NCI-H1092 treated with DMSO at 0.1 percent for 48 hours (cell line): ENCODE measurements at regions not wholly inside any gene's neighbourhood (a gene's known extent, or its start where the extent isn't known, plus 50 kb on each side); places are given as distances from the start of the nearest gene placed in this dataset.

Experiments used
- DNase-seq: peaks from one replicate; lab custom pipeline; 2025; lab: John Stamatoyannopoulos, UW

DNA sequence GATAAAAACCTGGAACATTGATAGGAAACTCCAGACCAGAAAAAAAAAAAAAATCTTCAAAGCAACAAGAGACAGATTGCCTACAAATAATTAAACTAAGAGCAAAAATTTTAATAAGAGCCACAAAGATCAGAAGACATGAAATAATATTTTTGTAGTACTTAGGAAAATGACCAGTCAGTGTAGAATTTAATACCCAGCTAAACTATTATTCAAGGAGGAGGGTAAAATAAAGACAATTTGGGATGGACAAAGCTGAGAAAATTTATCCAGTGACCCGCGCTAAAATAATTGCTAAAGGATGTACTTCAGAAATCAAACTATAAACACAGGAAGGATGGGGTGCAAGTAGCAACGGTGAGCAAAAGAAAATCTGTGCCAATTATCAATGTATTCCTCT is 133.2 kb downstream of the AQP9 start:
- no peak for DNase-seq

DNA sequence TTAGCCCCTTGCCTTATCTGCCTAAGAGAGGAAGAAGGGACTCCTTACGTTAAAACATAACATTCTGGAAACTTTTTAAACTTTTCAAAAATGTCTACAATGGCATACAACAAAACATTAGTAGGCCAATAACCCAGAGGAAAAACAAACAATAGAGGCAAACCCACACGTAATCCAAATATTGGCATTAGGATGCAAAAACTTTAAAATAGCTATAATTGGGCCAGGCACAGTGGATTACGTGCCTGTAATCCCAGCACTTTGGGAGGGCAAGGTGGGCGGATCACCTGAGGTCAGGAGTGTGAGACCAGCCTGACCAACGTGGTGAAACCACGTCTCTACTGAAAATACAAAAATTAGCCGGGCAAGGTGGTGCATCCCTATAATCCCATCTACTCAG is 134.9 kb downstream of the AQP9 start:
- DNase-seq = no peak

DNA sequence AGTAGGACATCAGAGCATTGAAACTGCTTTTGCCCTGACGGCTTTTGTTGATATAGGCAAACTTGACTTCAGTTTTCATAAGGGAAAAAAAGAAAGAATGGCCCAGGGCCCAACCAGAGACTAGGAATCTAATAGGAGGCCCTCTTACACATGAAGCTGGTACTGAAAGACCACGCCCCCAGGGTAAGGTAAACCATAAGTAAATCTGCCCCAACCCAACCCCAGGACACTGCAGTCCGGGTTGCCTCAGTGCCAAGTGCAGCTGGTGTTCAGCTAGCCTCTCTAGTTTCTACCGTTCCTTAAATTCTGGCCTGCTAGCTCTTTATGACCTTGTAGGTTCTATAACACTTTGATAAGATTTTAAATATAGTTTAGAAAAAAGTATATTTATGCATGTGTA is 136.7 kb downstream of the AQP9 start:
- no peak for DNase-seq

DNA sequence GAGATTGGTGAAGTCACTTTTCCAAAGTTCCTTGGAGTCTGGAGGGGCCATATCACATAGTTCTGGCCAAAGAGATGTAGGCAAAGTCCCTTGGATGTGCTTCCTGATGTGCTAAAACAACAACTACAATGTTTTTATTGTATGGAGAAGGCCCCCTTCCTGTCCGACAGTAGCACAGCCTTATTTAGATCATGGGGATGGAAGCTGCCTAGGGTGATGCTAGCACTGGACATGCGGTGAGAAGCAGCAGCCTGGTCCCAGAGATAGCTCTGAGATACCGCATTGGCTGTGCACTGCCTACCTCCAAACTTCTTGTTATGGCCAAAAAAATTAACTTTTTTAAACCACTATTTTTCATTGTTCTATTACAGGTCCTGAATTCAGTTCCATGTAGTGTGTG is 137.6 kb downstream of the AQP9 start:
- DNase-seq = no peak

DNA sequence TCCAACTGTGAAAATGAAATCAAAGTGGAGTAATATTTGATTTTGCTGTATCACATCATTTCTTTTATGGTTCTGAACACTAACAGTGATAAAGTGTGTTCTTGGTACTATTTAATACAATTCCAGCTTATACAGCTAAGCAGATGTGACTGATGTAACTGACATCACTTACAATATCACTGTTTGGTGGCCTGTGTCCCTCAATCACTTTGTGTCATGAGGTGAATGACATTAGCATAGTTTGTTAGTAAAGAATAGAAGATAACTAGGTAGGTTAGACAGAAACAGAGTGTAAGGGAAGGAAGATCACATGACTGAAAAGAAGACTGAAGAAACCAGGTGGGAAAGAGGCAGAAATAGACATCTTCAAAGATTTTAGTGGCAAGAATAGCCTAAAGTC is 138.7 kb downstream of the AQP9 start:
- no peak for DNase-seq

DNA sequence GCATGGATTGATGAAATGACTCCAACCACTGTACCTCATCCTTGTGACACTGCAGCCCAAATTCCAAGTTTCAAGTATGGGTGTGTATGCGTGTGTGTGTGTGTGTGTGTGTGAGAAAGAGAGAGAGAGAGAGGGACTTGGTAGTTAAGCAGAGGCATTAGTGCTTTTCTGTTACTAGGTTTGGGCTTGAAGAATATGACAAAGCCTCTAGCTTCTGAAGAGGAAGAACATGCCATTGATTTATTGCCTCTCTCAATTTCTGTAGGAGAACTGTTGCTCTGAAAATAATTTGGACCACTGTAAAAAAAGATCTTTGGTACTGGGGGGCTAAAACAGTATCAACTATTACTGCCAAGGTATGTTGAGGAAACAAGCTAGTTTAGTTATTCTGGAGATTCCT is 139.2 kb downstream of the AQP9 start:
- no peak for DNase-seq

DNA sequence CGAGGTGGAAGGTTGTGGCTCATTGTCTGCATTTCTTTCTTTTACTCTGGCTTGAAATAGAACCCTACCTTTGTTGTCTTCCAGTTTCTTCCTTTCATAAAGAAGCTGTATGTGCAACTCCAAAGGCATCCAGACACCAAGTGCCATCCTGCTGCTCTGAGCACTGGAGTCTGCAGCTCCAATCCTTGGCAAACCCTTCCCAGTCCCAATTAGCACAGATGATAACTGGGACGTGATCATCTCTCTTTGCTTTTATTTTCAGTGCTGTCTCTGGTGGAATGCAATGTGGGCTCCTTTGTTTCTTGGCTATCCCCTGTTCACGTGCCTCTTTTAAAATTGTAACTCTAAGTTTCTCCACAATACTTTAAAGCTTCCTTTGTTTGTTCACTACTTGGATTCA is 140.9 kb downstream of the AQP9 start:
- no peak for DNase-seq

DNA sequence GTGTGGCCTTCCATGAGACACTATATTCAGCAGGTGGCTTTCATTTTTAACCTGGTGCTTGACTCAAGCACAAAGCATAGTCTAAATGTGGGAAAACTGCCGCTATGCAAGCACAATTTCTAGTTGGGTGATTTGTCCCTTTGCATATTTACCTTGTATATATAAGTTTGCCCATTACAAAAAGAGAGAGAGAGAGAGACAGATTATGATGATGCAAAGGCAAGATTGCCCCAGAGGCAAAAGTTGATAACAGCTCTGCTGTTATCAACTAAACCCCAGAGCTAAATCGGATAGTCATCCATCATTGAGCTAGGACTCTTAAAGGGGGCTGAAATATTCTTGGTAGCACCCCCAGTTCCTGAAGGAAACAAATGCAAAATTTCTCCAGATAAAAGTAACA is 141.5 kb downstream of the AQP9 start:
- no peak for DNase-seq

DNA sequence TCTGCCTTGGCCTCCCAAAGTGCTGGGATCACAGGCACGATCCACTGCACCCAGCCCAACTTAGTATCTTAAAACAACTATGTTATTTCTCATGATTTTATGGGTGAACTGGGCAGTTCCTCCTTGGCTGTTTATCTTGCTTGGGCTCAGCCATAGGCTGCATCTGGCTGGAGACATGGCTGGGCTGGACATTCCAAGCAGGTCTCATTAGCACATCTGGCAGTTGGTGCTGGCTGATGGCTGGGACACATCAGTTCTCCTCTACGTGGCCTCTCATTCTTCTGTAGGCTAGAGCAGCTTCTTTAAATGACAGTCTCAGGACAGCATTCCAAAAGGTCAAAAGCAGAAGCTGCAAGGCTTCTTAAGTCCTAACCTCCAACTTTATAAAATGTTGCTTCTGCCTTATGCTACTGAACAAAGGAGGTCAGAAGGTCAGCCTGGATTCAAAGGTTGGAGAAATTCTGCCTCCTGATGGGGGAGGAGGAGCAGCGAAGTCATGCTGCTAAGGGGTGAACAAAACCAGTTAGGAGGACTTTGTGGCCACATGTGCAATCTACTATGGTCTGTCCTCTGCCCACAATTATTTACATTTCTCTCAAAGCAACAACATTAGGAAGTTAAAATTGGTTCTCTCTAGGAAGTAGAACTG is 144.0 kb downstream of the AQP9 start:
- no peak for DNase-seq

DNA sequence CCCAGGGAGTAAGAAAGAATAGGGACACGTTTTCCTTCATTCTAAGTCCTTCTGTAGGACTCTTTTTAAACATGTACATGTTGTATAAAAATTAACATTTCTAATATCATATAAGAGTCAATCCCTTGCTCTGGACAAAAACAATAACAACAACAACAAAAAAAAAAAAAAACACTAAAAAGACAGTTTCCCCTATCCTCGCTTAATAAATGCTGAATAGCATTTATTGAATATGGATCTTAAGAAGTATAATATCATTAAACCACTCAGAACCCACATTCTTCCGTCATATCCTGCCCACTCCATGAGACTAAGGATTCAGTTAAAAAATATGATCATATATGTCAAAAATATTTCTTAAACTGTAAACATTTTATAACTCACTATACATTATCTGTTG is 145.1 kb downstream of the AQP9 start:
- no peak for DNase-seq

DNA sequence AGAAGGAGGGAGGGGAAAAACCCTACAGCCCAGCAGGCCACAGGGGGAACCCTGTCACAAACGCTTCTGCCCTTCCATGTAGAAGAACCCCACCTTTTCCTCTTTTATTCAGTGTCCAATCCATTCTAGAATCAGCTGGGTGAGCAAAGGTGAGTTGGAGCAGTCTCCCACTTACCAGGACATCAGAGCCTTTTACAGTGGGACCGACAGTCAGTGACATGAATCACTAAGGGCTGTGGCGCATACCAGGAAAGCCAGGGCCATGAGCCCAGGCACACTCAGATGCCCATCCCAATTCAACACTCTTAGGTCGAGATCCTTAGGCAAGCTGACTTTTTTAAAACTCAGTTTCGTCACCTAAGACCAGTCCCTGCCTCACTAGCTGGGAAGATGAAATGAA is 146.1 kb downstream of the AQP9 start:
- DNase-seq = no peak

DNA sequence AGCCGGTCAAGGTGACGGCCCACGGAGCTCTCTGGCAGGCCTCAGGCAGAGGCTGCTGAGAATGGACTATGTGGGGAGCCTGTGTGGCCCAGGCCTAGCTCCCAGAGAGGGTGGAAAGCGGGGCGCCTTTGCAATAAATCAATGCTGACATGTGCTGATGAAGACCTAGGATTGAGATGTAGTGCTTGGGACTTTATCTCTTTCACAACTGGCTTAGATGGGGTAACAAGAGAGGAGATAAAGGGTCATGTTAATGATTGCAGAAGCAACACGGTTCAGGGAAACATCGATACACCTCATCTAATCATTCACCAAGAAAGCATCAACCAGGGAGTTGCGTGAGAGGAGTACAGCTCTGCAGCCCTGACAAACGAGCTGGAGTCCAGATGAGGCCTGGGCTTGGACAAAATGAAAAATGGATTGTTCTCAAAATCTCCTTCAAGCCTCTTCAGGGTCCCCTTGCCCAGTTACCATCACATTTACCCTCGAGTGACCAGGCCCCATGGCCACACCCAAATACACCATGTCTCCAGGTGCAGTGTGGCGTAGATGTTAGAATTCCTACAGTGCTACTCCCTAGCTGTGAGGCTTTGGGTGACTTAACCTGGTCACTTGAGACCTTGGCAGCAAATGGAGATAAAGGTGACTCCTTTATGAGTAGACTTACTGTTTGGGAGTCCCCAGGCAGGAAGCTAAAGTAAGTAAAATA is 146.4 kb upstream of the LIPC start:
- no peak for DNase-seq

DNA sequence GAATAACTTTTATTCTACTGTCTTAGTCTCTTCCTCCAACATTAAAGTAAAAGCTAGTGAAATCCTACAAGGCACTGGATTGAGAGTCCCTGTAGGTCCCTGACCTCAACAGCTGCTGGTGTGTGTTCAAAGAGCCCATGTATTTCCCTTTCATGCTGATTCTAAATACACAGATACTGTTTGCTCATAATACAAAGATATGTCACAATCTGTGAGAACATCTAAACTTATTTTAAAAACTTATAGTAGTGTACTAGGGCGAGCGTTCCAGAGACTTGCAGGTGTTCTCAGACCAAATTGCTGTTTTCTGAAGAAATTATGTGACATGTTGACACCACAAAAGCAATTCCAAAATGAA is 145.9 kb upstream of the LIPC start:
- no peak for DNase-seq

DNA sequence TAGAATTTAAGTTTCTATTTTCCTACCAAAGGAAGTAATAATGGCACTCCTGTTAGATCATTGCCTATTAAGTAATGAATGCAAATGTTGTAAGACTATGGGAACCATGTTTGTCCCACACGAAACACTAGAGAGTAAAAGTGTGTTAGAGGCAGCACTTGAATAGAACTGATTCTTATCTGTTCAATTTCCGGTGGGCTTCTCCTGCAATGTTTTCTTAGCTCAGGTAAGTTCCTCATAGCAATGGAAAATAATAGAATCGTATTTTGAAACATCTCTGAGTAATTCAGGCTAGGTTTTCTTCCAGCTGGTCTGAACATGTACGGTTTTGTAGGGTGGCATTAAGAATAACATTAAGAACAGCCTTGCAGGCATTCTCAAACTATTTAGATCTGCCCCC is 145.3 kb upstream of the LIPC start:
- DNase-seq = no peak

DNA sequence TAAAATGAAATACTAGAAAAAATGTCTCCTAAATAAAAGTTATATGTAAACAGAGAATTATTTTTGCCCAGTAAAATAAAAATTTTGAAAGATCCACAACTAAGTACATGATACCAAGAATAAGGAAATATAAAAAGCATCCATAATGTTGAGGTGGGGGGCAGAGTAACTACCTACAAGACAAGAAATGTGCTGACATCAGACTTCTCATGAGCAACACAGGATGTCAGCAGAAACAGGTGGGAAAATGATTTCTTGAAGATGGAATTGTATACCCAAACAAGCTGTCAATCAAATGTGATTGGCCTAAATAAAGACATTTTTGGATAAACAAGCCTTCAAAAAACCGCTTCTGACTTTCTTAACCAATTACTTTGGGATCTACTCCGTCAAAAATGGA is 143.9 kb upstream of the LIPC start:
- no peak for DNase-seq

DNA sequence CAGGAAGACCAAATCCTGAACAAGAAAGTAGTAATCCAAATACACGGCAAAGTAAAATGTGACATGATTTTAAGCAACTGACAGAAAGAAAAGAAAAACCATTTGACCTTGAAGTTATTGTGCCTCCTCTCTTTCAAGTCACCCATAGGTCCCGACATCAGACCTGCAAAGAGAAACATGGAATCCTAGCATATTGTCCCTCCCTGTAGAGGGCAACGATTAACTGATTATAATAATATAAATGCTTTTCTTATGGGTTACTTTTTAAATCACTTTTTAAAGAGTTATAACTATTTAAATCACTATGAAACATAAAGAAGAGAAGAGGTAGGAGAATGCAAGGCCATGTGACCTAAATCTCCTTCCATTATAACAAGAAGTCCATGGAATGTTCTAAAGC is 143.2 kb upstream of the LIPC start:
- no peak for DNase-seq

DNA sequence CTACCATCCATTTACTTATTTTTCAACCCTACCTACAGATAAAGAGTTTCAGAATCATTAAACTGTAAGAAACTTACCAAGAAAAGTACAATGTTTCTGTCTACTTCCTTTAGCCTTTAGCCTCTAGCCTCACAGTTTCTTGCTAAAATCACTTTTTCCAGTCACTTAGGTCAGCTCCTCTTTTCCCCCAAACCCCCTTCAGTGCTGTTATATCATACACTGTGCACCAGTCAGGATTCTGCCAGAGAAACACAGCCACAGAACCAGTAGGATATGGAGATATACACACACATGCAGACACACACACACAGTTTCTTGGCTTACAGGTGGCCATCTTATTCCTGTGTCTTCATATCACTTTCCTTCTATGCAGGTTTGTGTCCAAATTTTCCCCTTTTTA is 139.9 kb upstream of the LIPC start:
- no peak for DNase-seq

DNA sequence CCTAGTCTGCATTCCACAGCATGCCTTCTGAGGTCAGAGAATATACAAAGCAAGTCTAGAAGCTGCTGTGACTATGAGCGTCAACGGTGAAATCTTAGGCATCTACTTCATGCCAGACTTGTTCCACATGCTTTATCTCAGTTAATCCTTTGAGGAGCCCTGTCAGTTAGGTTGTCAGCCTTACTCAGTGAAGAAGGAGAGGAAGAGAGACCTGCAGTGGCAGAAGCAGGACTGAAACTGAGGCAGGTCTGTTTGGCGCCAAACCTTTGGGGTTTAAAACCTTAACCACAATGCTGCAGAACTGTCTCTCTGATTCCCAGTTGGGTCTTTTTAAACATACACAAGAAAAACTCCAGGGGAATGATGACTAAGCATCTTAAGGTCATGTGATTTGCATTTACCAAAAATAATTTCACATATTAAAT is 139.0 kb upstream of the LIPC start:
- DNase-seq = no peak

DNA sequence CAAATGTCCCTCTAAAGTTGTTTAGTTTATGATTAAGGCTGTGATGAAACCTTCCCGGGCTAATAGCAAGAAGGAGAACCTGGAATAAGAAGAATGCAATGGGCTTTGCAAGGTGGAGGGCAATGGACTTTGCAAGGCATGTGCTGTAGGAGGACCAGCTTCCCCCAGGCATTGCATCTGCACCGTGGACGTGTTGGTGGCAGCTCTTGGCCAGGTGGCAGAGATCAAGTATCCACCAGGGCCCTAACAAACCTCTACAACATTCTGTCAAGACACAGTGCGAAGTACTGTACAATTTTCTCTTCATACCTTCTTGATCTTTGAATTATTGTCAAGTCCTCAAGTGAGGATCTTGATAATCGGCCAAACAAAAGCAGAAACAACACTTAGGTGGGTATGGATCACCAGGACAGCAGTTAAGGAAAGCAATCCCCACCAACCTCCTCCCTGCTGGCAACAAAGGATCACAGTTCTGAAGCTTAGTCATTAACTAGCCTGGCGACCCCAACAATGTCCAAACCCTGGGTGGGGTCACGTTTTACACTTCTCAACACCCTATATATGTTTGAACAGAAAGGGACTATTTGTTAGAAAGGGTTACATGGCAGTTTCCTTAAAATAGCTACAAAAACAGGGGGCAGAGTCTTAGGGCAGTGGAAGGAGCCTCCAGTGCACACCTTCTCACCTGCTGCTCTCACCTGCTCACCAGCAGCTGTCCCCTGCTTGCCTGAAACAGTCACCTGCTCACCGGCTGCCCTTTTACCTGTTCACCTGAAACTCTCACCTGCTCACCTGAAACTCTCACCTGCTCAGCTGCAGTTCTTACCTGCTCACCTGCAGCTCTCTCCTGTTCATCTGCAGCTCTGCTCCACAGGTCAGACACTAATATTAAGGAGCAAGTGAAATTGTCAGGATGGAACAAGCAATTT is 137.9 kb upstream of the LIPC start:
- DNase-seq = no peak

DNA sequence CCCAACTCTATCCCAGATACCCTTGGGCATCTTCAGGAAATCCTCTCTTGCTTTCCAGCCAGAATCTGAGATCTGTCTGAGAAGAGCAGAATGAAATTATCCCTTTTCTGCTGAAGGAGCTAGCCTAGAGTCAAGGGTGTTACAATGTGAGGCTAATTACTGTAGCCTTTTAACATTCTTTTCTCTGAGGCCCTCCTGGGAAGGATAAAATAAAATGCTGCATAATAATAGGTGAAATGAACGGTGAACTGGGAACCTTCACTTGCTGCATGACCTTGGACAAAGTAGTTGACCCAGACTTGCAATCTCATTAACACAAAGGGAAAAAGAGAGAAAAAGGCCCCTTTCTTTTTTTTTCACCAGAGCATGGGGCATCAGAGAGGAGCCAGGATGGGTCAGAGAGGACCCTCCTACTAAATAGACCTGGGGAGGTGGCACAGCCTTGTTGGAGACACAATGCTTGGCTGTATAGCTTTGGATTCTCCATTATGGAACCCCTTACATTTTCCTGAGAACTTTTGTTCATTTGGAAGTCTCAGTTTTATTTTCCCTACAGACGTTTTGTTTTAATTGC is 137.0 kb upstream of the LIPC start:
- DNase-seq = no peak

DNA sequence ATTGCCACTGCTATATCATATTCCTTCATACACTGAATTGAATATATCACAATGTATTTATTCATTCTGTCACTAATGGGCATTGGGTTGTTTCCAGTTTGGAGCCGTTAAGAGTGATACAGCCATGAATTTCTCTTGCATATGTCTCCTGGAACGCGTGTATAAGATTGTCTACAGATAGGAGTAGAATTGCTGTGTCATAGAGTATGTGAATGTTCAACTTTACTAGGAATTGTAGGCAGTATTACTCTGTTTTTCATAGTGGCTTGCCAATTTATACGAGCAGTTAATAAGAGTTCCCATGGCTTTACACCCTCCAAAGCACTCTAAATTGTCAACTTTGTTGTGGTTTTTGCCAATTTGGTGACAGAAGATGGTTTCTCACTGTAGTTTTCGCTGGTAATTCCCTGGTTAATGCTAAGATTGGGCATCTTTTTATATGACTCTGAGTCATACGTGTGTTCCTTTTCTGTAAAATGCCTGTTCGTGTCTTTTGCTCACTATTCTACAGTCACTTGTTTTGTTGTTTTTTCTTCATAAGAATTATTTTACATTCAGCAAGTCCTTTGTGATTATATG is 136.1 kb upstream of the LIPC start:
- DNase-seq = no peak

DNA sequence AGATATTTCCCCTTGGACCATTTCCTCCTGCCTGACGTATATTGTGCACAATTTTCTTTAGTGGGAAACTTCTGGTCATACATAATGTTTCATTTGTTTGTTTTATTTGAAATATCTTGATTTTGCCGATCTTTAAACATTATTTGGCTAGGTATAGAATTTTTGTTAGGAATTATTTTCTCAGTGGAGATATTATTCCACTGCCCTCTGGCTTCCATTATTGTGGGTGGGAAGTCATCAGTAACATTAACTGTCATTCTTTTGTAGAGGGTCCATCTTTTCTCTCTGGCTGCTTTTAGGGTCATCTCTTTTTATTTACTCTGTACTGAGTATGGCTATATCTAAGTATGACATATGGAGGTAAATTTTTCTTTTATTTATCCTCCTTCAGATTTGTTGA is 135.5 kb upstream of the LIPC start:
- DNase-seq = no peak
